ENCODE measurements at regions not wholly inside any gene's neighbourhood (a gene's known extent, or its start where the extent isn't known, plus 50 kb on each side); places are given as distances from the start of the nearest gene placed in this dataset.

- TF ChIP-seq, protein P1, sequence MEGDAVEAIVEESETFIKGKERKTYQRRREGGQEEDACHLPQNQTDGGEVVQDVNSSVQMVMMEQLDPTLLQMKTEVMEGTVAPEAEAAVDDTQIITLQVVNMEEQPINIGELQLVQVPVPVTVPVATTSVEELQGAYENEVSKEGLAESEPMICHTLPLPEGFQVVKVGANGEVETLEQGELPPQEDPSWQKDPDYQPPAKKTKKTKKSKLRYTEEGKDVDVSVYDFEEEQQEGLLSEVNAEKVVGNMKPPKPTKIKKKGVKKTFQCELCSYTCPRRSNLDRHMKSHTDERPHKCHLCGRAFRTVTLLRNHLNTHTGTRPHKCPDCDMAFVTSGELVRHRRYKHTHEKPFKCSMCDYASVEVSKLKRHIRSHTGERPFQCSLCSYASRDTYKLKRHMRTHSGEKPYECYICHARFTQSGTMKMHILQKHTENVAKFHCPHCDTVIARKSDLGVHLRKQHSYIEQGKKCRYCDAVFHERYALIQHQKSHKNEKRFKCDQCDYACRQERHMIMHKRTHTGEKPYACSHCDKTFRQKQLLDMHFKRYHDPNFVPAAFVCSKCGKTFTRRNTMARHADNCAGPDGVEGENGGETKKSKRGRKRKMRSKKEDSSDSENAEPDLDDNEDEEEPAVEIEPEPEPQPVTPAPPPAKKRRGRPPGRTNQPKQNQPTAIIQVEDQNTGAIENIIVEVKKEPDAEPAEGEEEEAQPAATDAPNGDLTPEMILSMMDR (IDR thresholded peaks at IDR 0.05): no peak
- TF ChIP-seq EZH2 (IDR thresholded peaks at IDR 0.05; ENCODE audit: borderline replicate concordance, insufficient read depth, low read depth, low read length, poor library complexity, severe bottlenecking): no peak
Observed at GRCh38 chrX:23513121-23513520, 154.2 kb upstream of the PRDX4 start.
